Lung (tissue), 11 donors: ENCODE measurements at regions not wholly inside any gene's neighbourhood (a gene's known extent, or its start where the extent isn't known, plus 50 kb on each side); places are given as distances from the start of the nearest gene placed in this dataset.

ENCODE experiments used
- ATAC-seq: fragments of 200-7000 bp; cut with Tn5 transposase; one replicate; pipeline ENCODE4 v1.9.1; 2020; ENCODE audit warnings: moderate number of reproducible peaks; ENCODE audit not compliant: insufficient read depth, low FRiP score
- DNase-seq, 3 donors: peaks; one replicate each; pipeline ENCODE4 v3.0.0-alpha.2; 2013 to 2017
- H3K27ac ChIP-seq, 2 donors: one replicate each; pipeline ENCODE4 v1.5.1; 2013; ENCODE audit warnings: mild to moderate bottlenecking in 2 of 2, moderate library complexity in 2 of 2, control low read depth in 1 of 2, inconsistent platforms in 1 of 2, low read depth in 1 of 2, low read length in 1 of 2
- H3K27me3 ChIP-seq, 3 donors: one replicate each; pipeline ENCODE4 v1.5.1; 2013; ENCODE audit warnings: low read length in 2 of 3; ENCODE audit not compliant: control insufficient read depth in 3 of 3, insufficient read depth in 3 of 3
- H3K36me3 ChIP-seq, 4 donors: one replicate each; pipeline ENCODE4 v1.5.1; 2013; ENCODE audit warnings: low read length in 4 of 4, mild to moderate bottlenecking in 1 of 4, moderate library complexity in 1 of 4; ENCODE audit not compliant: control insufficient read depth in 4 of 4, insufficient read depth in 4 of 4
- H3K4me1 ChIP-seq, 5 donors: one replicate each; pipeline ENCODE4 v1.5.1; 2013; ENCODE audit warnings: low read length in 5 of 5, mild to moderate bottlenecking in 2 of 5, moderate library complexity in 1 of 5; ENCODE audit not compliant: control insufficient read depth in 5 of 5, insufficient read depth in 5 of 5
- H3K4me3 ChIP-seq: one replicate; pipeline ENCODE4 v1.5.1; 2013; ENCODE audit warnings: mild to moderate bottlenecking, control low read depth, moderate library complexity
- H3K9ac ChIP-seq, 2 donors: one replicate each; pipeline ENCODE4 v1.5.1; 2013; ENCODE audit warnings: low read length in 2 of 2, control low read depth in 1 of 2; ENCODE audit not compliant: insufficient read depth in 1 of 2
- H3K9me3 ChIP-seq, 4 donors: one replicate each; pipeline ENCODE4 v1.5.1; 2013; ENCODE audit warnings: low read length in 3 of 4, mild to moderate bottlenecking in 1 of 4, moderate library complexity in 1 of 4; ENCODE audit not compliant: control insufficient read depth in 4 of 4, insufficient read depth in 3 of 4
- CTCF ChIP-seq: IDR thresholded peaks from 2 replicates; pipeline ENCODE4 v1.5.1; 2012; ENCODE audit warnings: mild to moderate bottlenecking; ENCODE audit errors: control extremely low read depth, extremely low read depth
- WGBS, 2 donors: extraction: QIAGEN DNeasy Blood & Tissue Kit; methylation state at CpG; one replicate each; pipeline ENCODE4 v1.1.7; 2013; 5-methylcytosine and 5-hydroxymethylcytosine counted together
- donor health status: control.
- donor health status: control.
- donor health status: Bipolar disorder and iron deficiency.
- donor health status: healthy.
- donor health status: DM: yes; HTN: yes; CAD: no.

GRCh38 chr17:77542551-77543490 lies 402.1 kb downstream of the SEC14L1 start:
- peak overlapping the region in 1 of 2 donors; percentile 11 for H3K27ac ChIP-seq
- no peaks in the 10 kb centered on the region for H3K27me3 ChIP-seq
- TF ChIP-seq CTCF, result peak; percentile 86
- WGBS, 2 donors, result 20 to 28% methylated on average over 13 of the region's 13 CpGs
- ATAC-seq (peak; percentile 90), DNase-seq (peak; percentile 88 to 94 (median 93))
- peaks cover 0 to 13% (median 4%) of the 10 kb centered on the region in 5 donors for H3K4me1 ChIP-seq
- H3K9me3 ChIP-seq, result no peaks in the 10 kb centered on the region
- no peaks in the 10 kb centered on the region for H3K36me3 ChIP-seq
- H3K4me3 ChIP-seq, result no peak overlapping the region
- H3K9ac ChIP-seq, result peak overlapping the region in 1 of 2 donors; percentile 65

GRCh38 chr17:77543801-77544200 lies 403.0 kb downstream of the SEC14L1 start:
- H3K9me3 ChIP-seq, result no peaks in the 10 kb centered on the region
- DNase-seq (no peak), ATAC-seq (no peak)
- no peaks in the 10 kb centered on the region for H3K36me3 ChIP-seq
- H3K9ac ChIP-seq, result no peak overlapping the region
- TF ChIP-seq CTCF, result no peak
- H3K4me1 ChIP-seq, result peaks cover 0 to 13% (median 4%) of the 10 kb centered on the region in 5 donors
- H3K27ac ChIP-seq, result no peak overlapping the region
- no peaks in the 10 kb centered on the region for H3K27me3 ChIP-seq
- 81 to 89% methylated on average over 15 of the region's 15 CpGs for WGBS, 2 donors
- H3K4me3 ChIP-seq, result no peak overlapping the region

- Histone ChIP-seq H3K4me1 (peaks cover 0 to 13% (median 4%) of the 10 kb centered on the region in 5 donors), H3K9ac (no peak overlapping the region), H3K36me3 (no peaks in the 10 kb centered on the region), H3K27me3 (no peaks in the 10 kb centered on the region), H3K9me3 (no peaks in the 10 kb centered on the region), H3K27ac (no peak overlapping the region), H3K4me3 (no peak overlapping the region)
- WGBS, 2 donors, result 67 to 74% methylated on average over 13 of the region's 13 CpGs
- no peak for TF ChIP-seq CTCF
- ATAC-seq (no peak), DNase-seq (no peak)
Observed at GRCh38 chr17:77544347-77545110, 403.8 kb downstream of the SEC14L1 start.
